Neural progenitor cell (in vitro differentiated cells): ENCODE measurements at regions not wholly inside any gene's neighbourhood (a gene's known extent, or its start where the extent isn't known, plus 50 kb on each side); places are given as distances from the start of the nearest gene placed in this dataset.

Experiments
- DNase-seq: peaks from one replicate; pipeline ENCODE4 v3.0.0-alpha.2; 2016; ENCODE audit warnings: low spot score
- H2AFZ ChIP-seq: fragments of 200-600 bp; sonication (generic); replicated peaks from 2 replicates; pipeline ENCODE4 v1.6.1; 2016; ENCODE audit warnings: antibody characterized with exemption
- H3F3A ChIP-seq: fragments of 200-600 bp; sonication (generic); 2 replicates; pipeline ENCODE4 v1.6.1; 2016; ENCODE audit warnings: antibody characterized with exemption, low read depth
- H3K27ac ChIP-seq: fragments of 200-600 bp; sonication (generic); 2 replicates; pipeline ENCODE4 v1.5.1; 2016; ENCODE audit warnings: mild to moderate bottlenecking
- H3K27me3 ChIP-seq: fragments of 200-600 bp; sonication (generic); 2 replicates; pipeline ENCODE4 v1.6.1; 2016; ENCODE audit warnings: mild to moderate bottlenecking, moderate library complexity
- H3K36me3 ChIP-seq: fragments of 200-600 bp; sonication (generic); 2 replicates; pipeline ENCODE4 v1.5.1; 2016
- H3K4me1 ChIP-seq: fragments of 200-600 bp; sonication (generic); 2 replicates; pipeline ENCODE4 v1.6.1; 2016; ENCODE audit warnings: mixed run types
- H3K4me2 ChIP-seq: fragments of 200-600 bp; sonication (generic); 2 replicates; pipeline ENCODE4 v1.6.1; 2016
- H3K4me3 ChIP-seq: fragments of 200-600 bp; sonication (generic); 2 replicates; pipeline ENCODE4 v1.5.1; 2016
- H3K79me2 ChIP-seq: fragments of 200-600 bp; sonication (generic); 2 replicates; pipeline ENCODE4 v1.6.1; 2016; ENCODE audit warnings: low read depth
- H3K9ac ChIP-seq: fragments of 200-600 bp; sonication (generic); 2 replicates; pipeline ENCODE4 v1.6.1; 2016
- H3K9me3 ChIP-seq: fragments of 200-600 bp; sonication (generic); 2 replicates; pipeline ENCODE4 v1.5.1; 2016; ENCODE audit warnings: low read depth
- H4K20me1 ChIP-seq: fragments of 200-600 bp; sonication (generic); 2 replicates; pipeline ENCODE4 v1.6.1; 2016; ENCODE audit warnings: low read depth
- H3K27ac Mint-ChIP-seq: 3 replicates; pipeline ENCODE4 v1.8.0; 2021; ENCODE audit warnings: mixed read lengths
- H3K27me3 Mint-ChIP-seq: 2 replicates; pipeline ENCODE4 v1.8.0; 2022; ENCODE audit warnings: low read depth, mild to moderate bottlenecking, inconsistent platforms, moderate library complexity, mixed read lengths; ENCODE audit not compliant: insufficient read depth
- H3K36me3 Mint-ChIP-seq: 3 replicates; pipeline ENCODE4 v1.8.0; 2021; ENCODE audit warnings: mixed read lengths
- H3K4me1 Mint-ChIP-seq: 3 replicates; pipeline ENCODE4 v1.8.0; 2021; ENCODE audit warnings: mixed read lengths
- H3K4me3 Mint-ChIP-seq: 3 replicates; pipeline ENCODE4 v1.8.0; 2021; ENCODE audit warnings: mild to moderate bottlenecking, moderate library complexity, mixed read lengths
- H3K9me3 Mint-ChIP-seq: 3 replicates; pipeline ENCODE4 v1.8.0; 2020; ENCODE audit warnings: mixed read lengths
- CTCF ChIP-seq: fragments of 200-600 bp; sonication (generic); IDR thresholded peaks from 2 replicates; pipeline ENCODE4 v1.5.1; 2017; ENCODE audit warnings: antibody characterized with exemption, mild to moderate bottlenecking
- EZH2 ChIP-seq: fragments of 200-600 bp; sonication (generic); IDR thresholded peaks from 2 replicates; pipeline ENCODE4 v1.6.1; 2017; ENCODE audit warnings: antibody characterized with exemption, mild to moderate bottlenecking, moderate library complexity
- EZH2phosphoT487 ChIP-seq: fragments of 200-600 bp; sonication (generic); IDR thresholded peaks from 2 replicates; pipeline ENCODE4 v1.6.1; 2017; ENCODE audit warnings: antibody characterized with exemption

GRCh38 chr13:50527612-50528509 is 315.6 kb downstream of the DLEU7 start:
- no peaks in the 10 kb centered on the region for H3K9me3 ChIP-seq
- H3K9ac ChIP-seq, result no peak overlapping the region
- Mint-ChIP-seq H3K27ac (no peak overlapping the region), H3K4me1 (peaks cover 9% of the 10 kb centered on the region), H3K9me3 (no peaks in the 10 kb centered on the region), H3K4me3 (no peak overlapping the region), H3K27me3 (peaks cover 9% of the 10 kb centered on the region), H3K36me3 (no peaks in the 10 kb centered on the region)
- no peak overlapping the region for H3K4me2 ChIP-seq
- no peaks in the 10 kb centered on the region for H3F3A ChIP-seq
- no peaks in the 10 kb centered on the region for H3K27me3 ChIP-seq
- no peaks in the 10 kb centered on the region for H3K36me3 ChIP-seq
- H3K4me3 ChIP-seq, result no peak overlapping the region
- DNase-seq, result no peak
- no peak overlapping the region for H3K27ac ChIP-seq
- TF ChIP-seq EZH2 (no peak), CTCF (no peak)
- no peak overlapping the region for H2AFZ ChIP-seq
- peaks cover 7% of the 10 kb centered on the region for H3K4me1 ChIP-seq
- H4K20me1 ChIP-seq, result no peaks in the 10 kb centered on the region
- H3K79me2 ChIP-seq, result no peaks in the 10 kb centered on the region

GRCh38 chr13:50529154-50529882 is 314.2 kb downstream of the DLEU7 start:
- H3K9me3 Mint-ChIP-seq, result peaks cover 10% of the 10 kb centered on the region
- Histone ChIP-seq H3K9ac (no peak overlapping the region), H3K27me3 (no peaks in the 10 kb centered on the region), H3K4me2 (no peak overlapping the region), H2AFZ (peak overlapping the region; percentile 20), H3F3A (no peaks in the 10 kb centered on the region), H3K27ac (no peak overlapping the region), H4K20me1 (no peaks in the 10 kb centered on the region), H3K9me3 (no peaks in the 10 kb centered on the region), H3K4me1 (peaks cover 7% of the 10 kb centered on the region), H3K4me3 (no peak overlapping the region), H3K79me2 (no peaks in the 10 kb centered on the region), H3K36me3 (no peaks in the 10 kb centered on the region)
- TF ChIP-seq EZH2phosphoT487 (no peak), EZH2 (no peak), CTCF (no peak)
- H3K27me3 Mint-ChIP-seq, result peaks cover 9% of the 10 kb centered on the region
- H3K36me3 Mint-ChIP-seq, result no peaks in the 10 kb centered on the region
- H3K4me1 Mint-ChIP-seq, result peaks cover 9% of the 10 kb centered on the region
- no peak overlapping the region for H3K4me3 Mint-ChIP-seq
- DNase-seq, result no peak
- no peak overlapping the region for H3K27ac Mint-ChIP-seq

- no peaks in the 10 kb centered on the region for H3K9me3 ChIP-seq
Measured at GRCh38 chr13:50531917-50532899, 311.3 kb downstream of the DLEU7 start.

More at GRCh38 chr13:50531917-50532899, 311.3 kb downstream of the DLEU7 start:
- Histone ChIP-seq H2AFZ (no peak overlapping the region), H3K79me2 (no peaks in the 10 kb centered on the region), H4K20me1 (no peaks in the 10 kb centered on the region), H3K4me2 (no peak overlapping the region), H3K9ac (no peak overlapping the region), H3F3A (no peaks in the 10 kb centered on the region), H3K4me1 (peaks cover 7% of the 10 kb centered on the region), H3K27me3 (no peaks in the 10 kb centered on the region), H3K36me3 (no peaks in the 10 kb centered on the region), H3K4me3 (no peak overlapping the region), H3K27ac (no peak overlapping the region)
- Mint-ChIP-seq H3K9me3 (peaks cover 30% of the 10 kb centered on the region), H3K27me3 (peaks cover 6% of the 10 kb centered on the region), H3K36me3 (peaks cover 3% of the 10 kb centered on the region), H3K4me1 (peaks cover 9% of the 10 kb centered on the region), H3K27ac (no peak overlapping the region), H3K4me3 (no peak overlapping the region)
- TF ChIP-seq EZH2 (no peak), CTCF (peak; percentile 41)
- DNase-seq, result no peak
